Panc1 (cell line): ENCODE measurements at regions not wholly inside any gene's neighbourhood (a gene's known extent, or its start where the extent isn't known, plus 50 kb on each side); places are given as distances from the start of the nearest gene placed in this dataset.
"Not testable (repeated sequence)": the region's sequence is repeated elsewhere in the genome, so short reads cannot be mapped to it uniquely, and the experiment has no call there.

Source experiments
- CTCF ChIP-seq: fragments of 450-650 bp; IDR thresholded peaks from 2 replicates; pipeline ENCODE4 v1.5.1; 2017; ENCODE audit warnings: mild to moderate bottlenecking
- POLR2AphosphoS5 ChIP-seq: IDR thresholded peaks from 2 replicates; pipeline ENCODE4 v1.6.1; 2012; ENCODE audit warnings: mild to moderate bottlenecking, low read depth, low read length, moderate library complexity
- TCF7L2 ChIP-seq: IDR thresholded peaks from 2 replicates; pipeline ENCODE4 v1.6.1; 2011; ENCODE audit warnings: mild to moderate bottlenecking, low read depth, low read length, inconsistent platforms

- TF ChIP-seq CTCF, POLR2AphosphoS5, TCF7L2: not testable (repeated sequence)
Measured at GRCh38 chr1:83180621-83181020, 818.3 kb downstream of the TTLL7 start.
